ENCODE measurements at regions not wholly inside any gene's neighbourhood (a gene's known extent, or its start where the extent isn't known, plus 50 kb on each side); places are given as distances from the start of the nearest gene placed in this dataset.

GRCh38 chr4:84441758-84442377 is 57.2 kb downstream of the NKX6-1 start:
- no peak for TF ChIP-seq CTCF (IDR thresholded peaks at IDR 0.05; ENCODE audit: insufficient read depth, low read depth, low read length, missing control alignments)
- H3K4me3 ChIP-seq (ENCODE audit: low read depth, low read length), result no peak overlapping the region
- no peak for DNase-seq (ENCODE audit: low read depth)

- no peak overlapping the region for H3K4me3 ChIP-seq (ENCODE audit: low read depth, low read length)
- no peak for DNase-seq (ENCODE audit: low read depth)
- TF ChIP-seq CTCF (IDR thresholded peaks at IDR 0.05; ENCODE audit: insufficient read depth, low read depth, low read length, missing control alignments), result no peak
Observed at GRCh38 chr4:84439996-84440395, 59.1 kb downstream of the NKX6-1 start.

- no peak overlapping the region for H3K4me3 ChIP-seq (ENCODE audit: low read depth, low read length)
- DNase-seq (ENCODE audit: low read depth), result no peak
- no peak for TF ChIP-seq CTCF (IDR thresholded peaks at IDR 0.05; ENCODE audit: insufficient read depth, low read depth, low read length, missing control alignments)
Observed at GRCh38 chr4:84436812-84437211, 62.3 kb downstream of the NKX6-1 start.

- DNase-seq (ENCODE audit: low read depth), result no peak
- no peak overlapping the region for H3K4me3 ChIP-seq (ENCODE audit: low read depth, low read length)
- TF ChIP-seq CTCF (IDR thresholded peaks at IDR 0.05; ENCODE audit: insufficient read depth, low read depth, low read length, missing control alignments), result no peak
Observed at GRCh38 chr4:84434344-84434743, 64.7 kb downstream of the NKX6-1 start.

- no peak overlapping the region for H3K4me3 ChIP-seq (ENCODE audit: low read depth, low read length)
- no peak for DNase-seq (ENCODE audit: low read depth)
- no peak for TF ChIP-seq CTCF (IDR thresholded peaks at IDR 0.05; ENCODE audit: insufficient read depth, low read depth, low read length, missing control alignments)
Observed at GRCh38 chr4:84433633-84434222, 65.4 kb downstream of the NKX6-1 start.

GRCh38 chr4:84432713-84433112 is 66.4 kb downstream of the NKX6-1 start:
- no peak for TF ChIP-seq CTCF (IDR thresholded peaks at IDR 0.05; ENCODE audit: insufficient read depth, low read depth, low read length, missing control alignments)
- no peak overlapping the region for H3K4me3 ChIP-seq (ENCODE audit: low read depth, low read length)
- no peak for DNase-seq (ENCODE audit: low read depth)

- DNase-seq (ENCODE audit: low read depth), result no peak
- no peak overlapping the region for H3K4me3 ChIP-seq (ENCODE audit: low read depth, low read length)
- no peak for TF ChIP-seq CTCF (IDR thresholded peaks at IDR 0.05; ENCODE audit: insufficient read depth, low read depth, low read length, missing control alignments)
Observed at GRCh38 chr4:84420608-84421007, 78.5 kb downstream of the NKX6-1 start.
